Mesendoderm (in vitro differentiated cells): ENCODE measurements at regions not wholly inside any gene's neighbourhood (a gene's known extent, or its start where the extent isn't known, plus 50 kb on each side); places are given as distances from the start of the nearest gene placed in this dataset.

ENCODE experiments used
- DNase-seq: peaks from one replicate; pipeline ENCODE4 v3.0.0; 2013
- H2AK5ac ChIP-seq: 2 replicates; pipeline ENCODE4 v1.6.1; 2013; ENCODE audit warnings: low read length, inconsistent platforms
- H2BK120ac ChIP-seq: 2 replicates; pipeline ENCODE4 v1.6.1; 2013; ENCODE audit warnings: low read depth, mild to moderate bottlenecking, low read length, moderate library complexity, mixed read lengths
- H2BK15ac ChIP-seq: replicated peaks from 2 replicates; pipeline ENCODE4 v1.6.1; 2013; ENCODE audit warnings: low read depth, mild to moderate bottlenecking, moderate library complexity
- H2BK5ac ChIP-seq: 2 replicates; pipeline ENCODE4 v1.6.1; 2013; ENCODE audit warnings: low read length, inconsistent platforms
- H3K18ac ChIP-seq: 2 replicates; pipeline ENCODE4 v1.6.1; 2013; ENCODE audit warnings: mild to moderate bottlenecking, low read length, mixed read lengths
- H3K23ac ChIP-seq: one replicate; pipeline ENCODE4 v1.6.1; 2013; ENCODE audit warnings: low read length
- H3K27ac ChIP-seq: 2 replicates; pipeline ENCODE4 v1.5.1; 2013; ENCODE audit warnings: low read depth, mild to moderate bottlenecking, inconsistent platforms, low read length, moderate library complexity
- H3K27me3 ChIP-seq: 2 replicates; pipeline ENCODE4 v1.6.1; 2013; ENCODE audit warnings: low read length, control low read depth, mild to moderate bottlenecking, inconsistent platforms; ENCODE audit not compliant: insufficient read depth, poor library complexity
- H3K36me3 ChIP-seq: 2 replicates; pipeline ENCODE4 v1.6.1; 2013; ENCODE audit warnings: low read length, inconsistent platforms; ENCODE audit not compliant: control insufficient read depth, insufficient read depth
- H3K4ac ChIP-seq: one replicate; pipeline ENCODE4 v1.6.1; 2013; ENCODE audit warnings: low read depth, mild to moderate bottlenecking, low read length, moderate library complexity
- H3K4me1 ChIP-seq: 2 replicates; pipeline ENCODE4 v1.6.1; 2013; ENCODE audit warnings: low read depth, low read length, inconsistent platforms; ENCODE audit not compliant: control insufficient read depth
- H3K4me2 ChIP-seq: 2 replicates; pipeline ENCODE4 v1.6.1; 2013; ENCODE audit warnings: low read length
- H3K4me3 ChIP-seq: 2 replicates; pipeline ENCODE4 v1.5.1; 2013; ENCODE audit warnings: mild to moderate bottlenecking, low read length
- H3K56ac ChIP-seq: one replicate; pipeline ENCODE4 v1.6.1; 2013; ENCODE audit warnings: low read length
- H3K79me1 ChIP-seq: 2 replicates; pipeline ENCODE4 v1.6.1; 2013; ENCODE audit warnings: low read length, inconsistent platforms
- H3K79me2 ChIP-seq: 2 replicates; pipeline ENCODE4 v1.6.1; 2013; ENCODE audit warnings: mild to moderate bottlenecking, low read length; ENCODE audit not compliant: control insufficient read depth, insufficient read depth
- H3K9ac ChIP-seq: 2 replicates; pipeline ENCODE4 v1.6.1; 2013; ENCODE audit warnings: low read length, inconsistent platforms
- H4K5ac ChIP-seq: one replicate; pipeline ENCODE4 v1.6.1; 2013; ENCODE audit warnings: low read length
- H4K8ac ChIP-seq: one replicate; pipeline ENCODE4 v1.6.1; 2013; ENCODE audit warnings: low read depth, mild to moderate bottlenecking, control low read depth, low read length, moderate library complexity
- WGBS: extraction: QIAGEN DNeasy Blood & Tissue Kit; methylation state at CpG from one replicate; pipeline ENCODE4 v1.1.7; 2013; ENCODE audit warnings: low lambda C conversion rate, missing lambda C conversion rate; ENCODE audit not compliant: insufficient coverage; ENCODE audit errors: extremely low coverage; 5-methylcytosine and 5-hydroxymethylcytosine counted together

DNA sequence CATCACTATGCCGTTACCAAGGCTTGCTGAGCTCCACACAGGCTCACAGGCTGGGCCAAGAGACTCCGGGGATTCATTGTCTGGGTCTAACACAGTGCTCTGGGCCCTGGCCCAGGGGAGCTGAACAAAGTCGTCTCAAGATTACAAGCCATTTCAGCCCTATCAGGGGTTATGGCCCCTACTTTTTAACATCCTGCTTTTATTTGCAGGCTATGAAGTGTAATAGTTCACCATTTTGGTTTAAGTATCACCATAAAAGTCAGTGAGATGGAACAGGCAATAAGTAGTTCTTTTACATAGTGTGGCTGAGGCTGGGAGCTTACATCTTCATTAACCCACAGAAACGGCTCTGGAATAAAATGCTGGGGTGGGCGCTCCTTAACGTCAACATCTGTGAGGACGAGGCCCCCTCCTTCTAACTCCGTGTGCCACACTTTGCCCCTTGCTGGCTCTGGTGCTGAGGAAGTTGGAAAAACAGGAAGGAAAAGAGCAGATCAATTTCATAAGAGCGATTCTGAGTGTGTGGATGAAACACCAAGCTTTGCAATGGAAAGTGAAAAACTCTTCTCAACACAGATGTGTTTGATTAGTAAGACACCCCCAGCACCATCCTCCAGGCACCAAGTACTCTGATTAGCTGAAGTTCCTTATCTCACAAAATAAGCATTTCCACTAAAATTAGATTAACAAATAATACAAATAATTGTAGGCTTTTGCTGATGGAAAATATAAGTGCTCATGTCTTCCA is 447.3 kb downstream of the MAFB start:
- Histone ChIP-seq H3K79me1 (no peaks in the 10 kb centered on the region), H3K79me2 (no peaks in the 10 kb centered on the region), H4K8ac (no peak overlapping the region), H2BK15ac (no peak overlapping the region), H2BK5ac (no peak overlapping the region), H3K4me3 (no peak overlapping the region), H4K5ac (no peak overlapping the region), H3K23ac (no peak overlapping the region), H3K18ac (no peak overlapping the region), H3K36me3 (no peaks in the 10 kb centered on the region), H3K4ac (no peak overlapping the region), H2AK5ac (no peak overlapping the region), H3K9ac (no peak overlapping the region), H3K4me1 (no peaks in the 10 kb centered on the region), H3K27me3 (no peaks in the 10 kb centered on the region), H3K27ac (no peak overlapping the region), H3K4me2 (no peak overlapping the region), H2BK120ac (no peak overlapping the region), H3K56ac (no peak overlapping the region)
- no peak for DNase-seq
- WGBS: no CpG with 5 or more reads among the region's 9 CpGs

DNA sequence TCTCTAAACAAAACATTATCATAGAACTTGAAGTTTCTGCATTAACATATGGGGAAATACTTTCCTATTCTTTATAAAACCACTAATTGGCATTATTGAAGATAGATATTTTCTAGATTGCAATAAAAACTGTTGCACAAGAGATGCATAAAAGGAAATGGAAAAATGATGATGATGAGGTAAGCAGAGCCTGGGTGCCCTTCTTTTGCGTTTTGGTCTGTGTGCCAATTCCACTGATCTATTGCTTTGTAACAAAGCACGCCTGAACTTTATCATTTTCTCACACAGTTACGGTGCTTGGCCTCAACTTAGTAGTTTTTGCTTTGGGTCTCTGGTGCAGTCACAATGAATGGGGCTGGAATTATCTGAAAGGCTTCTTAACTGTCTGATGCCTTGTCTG is 450.5 kb downstream of the MAFB start:
- H3K27me3 ChIP-seq: no peaks in the 10 kb centered on the region
- no peak overlapping the region for H3K56ac ChIP-seq
- H2BK5ac ChIP-seq: no peak overlapping the region
- H3K4me1 ChIP-seq: no peaks in the 10 kb centered on the region
- H2BK120ac ChIP-seq: no peak overlapping the region
- H3K27ac ChIP-seq: no peak overlapping the region
- no peak overlapping the region for H3K18ac ChIP-seq
- H3K36me3 ChIP-seq: no peaks in the 10 kb centered on the region
- no peak for DNase-seq
- H3K9ac ChIP-seq: no peak overlapping the region
- H4K5ac ChIP-seq: no peak overlapping the region
- H4K8ac ChIP-seq: no peak overlapping the region
- H2BK15ac ChIP-seq: no peak overlapping the region
- no peak overlapping the region for H2AK5ac ChIP-seq
- no peak overlapping the region for H3K4me2 ChIP-seq
- no peaks in the 10 kb centered on the region for H3K79me1 ChIP-seq
- WGBS: no CpG with 5 or more reads among the region's 3 CpGs
- H3K23ac ChIP-seq: no peak overlapping the region
- H3K4me3 ChIP-seq: no peak overlapping the region
- H3K4ac ChIP-seq: no peak overlapping the region
- no peaks in the 10 kb centered on the region for H3K79me2 ChIP-seq

DNA sequence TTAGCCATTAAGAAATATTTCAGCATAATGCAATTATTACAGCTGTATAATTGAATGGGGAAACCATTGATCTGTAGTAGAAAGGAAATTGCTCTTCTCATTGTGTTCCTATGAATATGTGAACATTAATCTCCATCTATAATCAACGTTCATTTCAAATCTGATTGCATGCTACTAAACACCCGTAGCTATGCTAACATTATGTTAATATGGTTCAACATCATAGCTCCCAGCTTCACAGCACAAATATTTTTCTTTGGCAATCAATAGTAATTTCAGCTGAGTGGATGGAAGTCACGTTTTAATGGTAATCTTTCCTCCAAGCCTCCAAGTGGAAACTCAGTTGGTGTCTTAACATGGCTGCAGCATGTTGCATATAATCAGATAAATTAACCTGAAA is 454.4 kb downstream of the MAFB start:
- Histone ChIP-seq H3K18ac (no peak overlapping the region), H3K27ac (no peak overlapping the region), H2BK15ac (no peak overlapping the region), H3K79me2 (no peaks in the 10 kb centered on the region), H3K4me3 (no peak overlapping the region), H3K23ac (no peak overlapping the region), H3K4ac (no peak overlapping the region), H3K56ac (no peak overlapping the region), H3K36me3 (no peaks in the 10 kb centered on the region), H2AK5ac (no peak overlapping the region), H3K4me1 (no peaks in the 10 kb centered on the region), H2BK5ac (no peak overlapping the region), H3K79me1 (no peaks in the 10 kb centered on the region), H2BK120ac (no peak overlapping the region), H3K4me2 (no peak overlapping the region), H4K8ac (no peak overlapping the region), H3K27me3 (no peaks in the 10 kb centered on the region), H3K9ac (no peak overlapping the region), H4K5ac (no peak overlapping the region)
- no peak for DNase-seq
- no CpG with 5 or more reads among the region's 3 CpGs for WGBS

DNA sequence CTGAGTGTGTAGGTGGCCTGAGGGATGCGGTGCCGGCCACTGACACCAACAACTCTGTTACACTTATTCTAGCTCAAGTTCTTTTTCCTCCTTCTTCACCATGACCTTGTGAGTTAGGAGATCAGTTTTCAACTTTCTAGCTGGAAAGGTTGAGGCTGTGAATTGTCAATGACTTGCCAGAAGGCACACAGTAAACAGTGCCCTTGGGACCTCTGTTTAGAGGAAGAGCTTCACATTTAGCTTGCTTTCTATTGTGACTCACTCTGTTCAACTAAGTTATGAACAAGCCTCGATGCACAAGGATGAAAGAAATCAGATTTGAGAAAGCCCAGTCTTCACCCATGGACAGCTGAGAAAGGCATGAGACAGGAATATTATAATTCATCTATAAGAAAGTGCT is 455.6 kb downstream of the MAFB start:
- no peaks in the 10 kb centered on the region for H3K79me2 ChIP-seq
- no peaks in the 10 kb centered on the region for H3K36me3 ChIP-seq
- no peak overlapping the region for H3K27ac ChIP-seq
- no peak overlapping the region for H3K4ac ChIP-seq
- no peak for DNase-seq
- H2BK15ac ChIP-seq: no peak overlapping the region
- H3K79me1 ChIP-seq: no peaks in the 10 kb centered on the region
- H3K18ac ChIP-seq: no peak overlapping the region
- H2BK5ac ChIP-seq: no peak overlapping the region
- H4K8ac ChIP-seq: no peak overlapping the region
- H2BK120ac ChIP-seq: no peak overlapping the region
- H3K23ac ChIP-seq: no peak overlapping the region
- H3K4me3 ChIP-seq: no peak overlapping the region
- no peak overlapping the region for H3K9ac ChIP-seq
- H3K56ac ChIP-seq: no peak overlapping the region
- H3K27me3 ChIP-seq: no peaks in the 10 kb centered on the region
- H3K4me1 ChIP-seq: no peaks in the 10 kb centered on the region
- H3K4me2 ChIP-seq: no peak overlapping the region
- H2AK5ac ChIP-seq: no peak overlapping the region
- H4K5ac ChIP-seq: no peak overlapping the region
- no CpG with 5 or more reads among the region's 3 CpGs for WGBS

DNA sequence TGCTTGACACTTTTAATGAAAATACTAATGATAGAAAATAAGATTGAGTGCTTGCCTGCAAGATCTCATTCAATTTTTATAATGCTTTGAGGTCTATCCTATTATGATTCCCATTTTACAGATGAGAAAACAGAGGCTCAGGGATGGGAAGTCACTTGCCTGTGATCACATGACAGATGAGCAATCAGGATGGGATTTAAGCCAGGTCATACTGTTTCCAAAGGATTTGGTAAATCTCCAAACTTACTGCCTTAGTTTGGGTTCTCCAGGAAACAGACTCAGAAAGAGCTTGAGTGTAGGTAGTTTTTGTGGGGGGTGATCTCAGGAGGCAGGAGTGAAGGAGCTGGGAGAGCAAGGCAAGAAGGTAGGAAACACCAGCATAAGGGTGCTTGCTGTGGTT is 456.3 kb downstream of the MAFB start:
- no peak overlapping the region for H3K18ac ChIP-seq
- H3K56ac ChIP-seq: no peak overlapping the region
- H3K79me1 ChIP-seq: no peaks in the 10 kb centered on the region

DNA sequence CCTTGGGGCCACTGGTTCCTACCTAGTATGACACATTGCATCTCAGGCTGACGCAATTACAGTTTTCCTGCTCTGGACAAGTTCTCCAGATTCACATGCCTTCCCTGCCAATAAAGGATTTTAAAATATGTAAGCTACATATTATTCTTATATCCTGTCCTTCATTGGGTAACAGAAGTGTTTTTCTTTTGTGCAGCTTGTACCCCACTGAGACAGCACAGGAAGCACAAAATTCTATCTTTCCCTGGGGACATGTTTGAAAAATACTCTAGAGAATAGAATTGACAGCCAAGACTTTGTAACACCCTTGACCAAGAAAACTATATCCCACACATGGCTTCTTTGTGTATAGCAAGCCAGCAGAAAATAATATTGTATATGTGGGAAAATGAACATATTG is 456.8 kb downstream of the MAFB start:
- no peak overlapping the region for H3K27ac ChIP-seq
- no peak for DNase-seq

More for the DNA sequence above, 456.3 kb downstream of the MAFB start:
- no peak overlapping the region for H3K4me3 ChIP-seq
- no peak overlapping the region for H2BK15ac ChIP-seq
- H2AK5ac ChIP-seq: no peak overlapping the region
- H3K27me3 ChIP-seq: no peaks in the 10 kb centered on the region
- H3K36me3 ChIP-seq: no peaks in the 10 kb centered on the region
- H3K23ac ChIP-seq: no peak overlapping the region
- H3K27ac ChIP-seq: no peak overlapping the region
- H2BK120ac ChIP-seq: no peak overlapping the region
- H3K4me2 ChIP-seq: no peak overlapping the region
- H3K9ac ChIP-seq: no peak overlapping the region
- H4K5ac ChIP-seq: no peak overlapping the region
- no peak overlapping the region for H3K4ac ChIP-seq
- no peak overlapping the region for H2BK5ac ChIP-seq
- no peaks in the 10 kb centered on the region for H3K79me2 ChIP-seq
- DNase-seq: no peak
- no peak overlapping the region for H4K8ac ChIP-seq
- H3K4me1 ChIP-seq: no peaks in the 10 kb centered on the region

More for the DNA sequence above, 456.8 kb downstream of the MAFB start:
- H3K36me3 ChIP-seq: no peaks in the 10 kb centered on the region
- H3K4me2 ChIP-seq: no peak overlapping the region
- no peak overlapping the region for H3K4ac ChIP-seq
- H3K4me3 ChIP-seq: no peak overlapping the region
- no peak overlapping the region for H2BK5ac ChIP-seq
- no peak overlapping the region for H2BK15ac ChIP-seq
- no peak overlapping the region for H4K5ac ChIP-seq
- H4K8ac ChIP-seq: no peak overlapping the region
- no peak overlapping the region for H3K56ac ChIP-seq
- H3K79me2 ChIP-seq: no peaks in the 10 kb centered on the region
- WGBS: no CpG with 5 or more reads among the region's 1 CpG
- no peaks in the 10 kb centered on the region for H3K79me1 ChIP-seq
- H3K4me1 ChIP-seq: no peaks in the 10 kb centered on the region
- H3K9ac ChIP-seq: no peak overlapping the region
- H2AK5ac ChIP-seq: no peak overlapping the region
- H3K27me3 ChIP-seq: no peaks in the 10 kb centered on the region
- H3K18ac ChIP-seq: no peak overlapping the region
- H3K23ac ChIP-seq: no peak overlapping the region
- no peak overlapping the region for H2BK120ac ChIP-seq
